Heart left ventricle (tissue), 16 donors: ENCODE measurements at regions not wholly inside any gene's neighbourhood (a gene's known extent, or its start where the extent isn't known, plus 50 kb on each side); places are given as distances from the start of the nearest gene placed in this dataset.
A peak's percentile ranks its signal among the peaks of the same experiment; 100 is the strongest.

Experiments used
- ATAC-seq, 4 donors: fragments of 200-7000 bp; cut with Tn5 transposase; one replicate each; pipeline ENCODE4 v1.9.1; 2020 to 2022; ENCODE audit warnings: moderate library complexity in 4 of 4, mild to moderate bottlenecking in 3 of 4, moderate number of reproducible peaks in 1 of 4
- DNase-seq, 5 donors: peaks; one replicate each; pipeline ENCODE4 v3.0.0-alpha.2; 2020
- H3K27ac ChIP-seq, 12 donors: fragments of 200-600 bp; sonication (generic) in 4 of 12; one replicate each; pipeline versions ENCODE4 v1.5.0 to v1.8.0; 2016 to 2022; ENCODE audit warnings: mild to moderate bottlenecking in 2 of 12
- H3K27me3 ChIP-seq, 9 donors: fragments of 200-600 bp; sonication (generic) in 2 of 9; one replicate each; pipeline versions ENCODE4 v1.5.1 to v1.8.0; 2016 to 2022; ENCODE audit warnings: mild to moderate bottlenecking in 3 of 9
- H3K36me3 ChIP-seq, 9 donors: fragments of 200-600 bp; sonication (generic) in 2 of 9; one replicate each; pipeline versions ENCODE4 v1.5.0 to v1.8.0; 2018 to 2022; ENCODE audit warnings: mild to moderate bottlenecking in 2 of 9
- H3K4me1 ChIP-seq, 12 donors: fragments of 200-600 bp; sonication (generic) in 4 of 12; one replicate each; pipeline versions ENCODE4 v1.5.0 to v1.8.0; 2016 to 2022; ENCODE audit warnings: mild to moderate bottlenecking in 3 of 12
- H3K4me3 ChIP-seq, 12 donors: fragments of 200-600 bp; sonication (generic) in 4 of 12; one replicate each; pipeline versions ENCODE4 v1.5.0 to v1.8.0; 2017 to 2022; ENCODE audit warnings: mild to moderate bottlenecking in 9 of 12, moderate library complexity in 4 of 12
- H3K9me3 ChIP-seq, 12 donors: fragments of 200-600 bp; sonication (generic) in 4 of 12; one replicate each; pipeline versions ENCODE4 v1.5.0 to v1.8.0; 2016 to 2022; ENCODE audit warnings: mild to moderate bottlenecking in 1 of 12
- CTCF ChIP-seq, 12 donors: fragments of 200-600 bp; sonication (generic) in 4 of 12; IDR thresholded peaks; one replicate each; pipeline versions ENCODE4 v1.5.0 to v1.8.0; 2018 to 2022; ENCODE audit warnings: antibody characterized with exemption in 12 of 12, mild to moderate bottlenecking in 5 of 12
- POLR2A ChIP-seq, 2 donors: fragments of 450-650 bp; IDR thresholded peaks; one replicate each; pipeline ENCODE4 v1.6.1; 2017; ENCODE audit warnings: antibody characterized with exemption in 2 of 2, mild to moderate bottlenecking in 2 of 2, moderate library complexity in 2 of 2
- WGBS, 4 donors: extraction: QIAGEN DNeasy Blood & Tissue Kit in 2 of 4; methylation state at CpG; one replicate each; pipeline versions ENCODE4 v1.1.5 to v1.1.7; 2013 to 2018; 5-methylcytosine and 5-hydroxymethylcytosine counted together
- intact Hi-C, 10 donors: fragments of 100-400 bp; cut with DNase I; formaldehyde crosslinking; loops; one replicate each; pipeline versions ENCODE4 v1.11.1 to v1.14.2; 2022
- donor health status: ischemic (EF 13 %, LVEDD 7.1; RV severe dilation, severe dysfunction).
- donor health status: healthy with polysubstance abuse.
- donor health status: DM: no; HTN: yes; CAD: no.
- donor health status: DM: no; HTN: no; CAD: no.
- donor health status: ischemic (EF 25% LVEDD 6.9; RV normal size, moderate dysfunction).
- donor health status: ischemic (EF 25% LVEDD 5.7; RV mildly dilated, moderate dysfunction).
- donor health status: healthy.
- donor health status: DM: yes; HTN: yes; CAD: no.
- donor health status: ischemic (EF 35%, LVEDD 5.7; RV mildly dilated, moderate dysfunction).
- donor health status: nonischemic (EF 11% LVEDD 7.7; RV severe dilation, severe dysfunction).
- donor health status: DM: yes; HTN: yes; CAD: no.
- donor health status: PGD.
- donor health status: ischemic (EF 29% LVEDD 5.4; RV normal size, mild dysfunction).
- donor health status: nonischemic (EF 23%, LVEDD 6.1; RV moderate dilation, normal function).

- Histone ChIP-seq H3K4me1 (no peaks in the 10 kb centered on the region), H3K9me3 (no peaks in the 10 kb centered on the region), H3K36me3 (no peaks in the 10 kb centered on the region), H3K4me3 (no peak overlapping the region), H3K27ac (no peak overlapping the region), H3K27me3 (no peaks in the 10 kb centered on the region)
- 91 to 98% (median 94%) methylated on average over 2 of the region's 2 CpGs for WGBS, 4 donors
- DNase-seq (no peak), ATAC-seq (no peak)
- TF ChIP-seq POLR2A (IDR thresholded peaks at IDR 0.05) (no peak), CTCF (IDR thresholded peaks at IDR 0.05) (no peak)
- intact Hi-C loops, result loop anchor here in 1 of 10 donors (5.0 kb wide), 1 partner anchor 36 kb away; no protein-coding TSS in a partner anchor
Observed at GRCh38 chr18:2146754-2147153, 424.6 kb downstream of the METTL4 start.

- no peaks in the 10 kb centered on the region for H3K27me3 ChIP-seq
- H3K9me3 ChIP-seq, result no peaks in the 10 kb centered on the region
- ATAC-seq, result peak in 2 of 4 donors; percentile 24 to 65
- intact Hi-C loops, result loop anchor here in 1 of 10 donors (5.0 kb wide), 1 partner anchor 35 kb away; no protein-coding TSS in a partner anchor
- no peaks in the 10 kb centered on the region for H3K36me3 ChIP-seq
- 66 to 77% (median 73%) methylated on average over 8 of the region's 8 CpGs for WGBS, 4 donors
- TF ChIP-seq POLR2A (IDR thresholded peaks at IDR 0.05) (no peak), CTCF (IDR thresholded peaks at IDR 0.05) (no peak)
- DNase-seq, result peak in 3 of 5 donors; percentile 36 to 55 (median 38)
- H3K27ac ChIP-seq, result no peak overlapping the region
- H3K4me1 ChIP-seq, result no peaks in the 10 kb centered on the region
- H3K4me3 ChIP-seq, result no peak overlapping the region
Observed at GRCh38 chr18:2147476-2148230, 423.7 kb downstream of the METTL4 start.

- no peak overlapping the region for H3K4me3 ChIP-seq
- intact Hi-C loops, result loop anchor here in 1 of 10 donors (5.0 kb wide), 1 partner anchor 33 kb away; no protein-coding TSS in a partner anchor
- H3K27me3 ChIP-seq, result no peaks in the 10 kb centered on the region
- TF ChIP-seq POLR2A (IDR thresholded peaks at IDR 0.05) (no peak), CTCF (IDR thresholded peaks at IDR 0.05) (no peak)
- DNase-seq, result no peak
- no peaks in the 10 kb centered on the region for H3K9me3 ChIP-seq
- 48 to 71% (median 67%) methylated on average over 4 of the region's 4 CpGs for WGBS, 4 donors
- H3K27ac ChIP-seq, result no peak overlapping the region
- no peaks in the 10 kb centered on the region for H3K4me1 ChIP-seq
- ATAC-seq, result peak in 1 of 4 donors; percentile 33
- H3K36me3 ChIP-seq, result no peaks in the 10 kb centered on the region
Observed at GRCh38 chr18:2148823-2149222, 422.5 kb downstream of the METTL4 start.

DNA sequence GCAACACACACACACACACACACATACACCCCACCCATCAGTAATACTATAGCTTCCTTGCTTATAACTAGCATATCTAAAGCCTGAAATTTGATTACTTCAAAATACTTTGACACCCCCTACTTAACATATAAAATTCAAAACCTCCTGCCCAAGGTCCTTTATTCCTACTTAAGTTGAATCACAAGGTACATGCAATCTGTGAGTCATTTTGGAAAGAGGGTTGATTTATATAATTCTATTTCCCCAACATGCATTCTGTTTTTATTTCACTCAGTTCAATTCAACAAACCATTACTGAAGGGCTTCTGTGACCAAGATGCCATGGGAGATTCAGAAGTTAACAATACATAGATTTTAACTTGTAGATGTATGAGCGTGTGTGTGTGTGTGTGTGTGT is 420.7 kb downstream of the METTL4 start:
- no peak overlapping the region for H3K4me3 ChIP-seq
- H3K27me3 ChIP-seq, result no peaks in the 10 kb centered on the region
- H3K4me1 ChIP-seq, result no peaks in the 10 kb centered on the region
- no peak overlapping the region for H3K27ac ChIP-seq
- no peaks in the 10 kb centered on the region for H3K9me3 ChIP-seq
- H3K36me3 ChIP-seq, result no peaks in the 10 kb centered on the region
- ATAC-seq (no peak), DNase-seq (no peak)
- intact Hi-C loops, result no loop called here
- TF ChIP-seq CTCF (IDR thresholded peaks at IDR 0.05), result no peak
- no peak for TF ChIP-seq POLR2A (IDR thresholded peaks at IDR 0.05)
- WGBS, 4 donors, result 71 to 82% (median 81%) methylated on average over 1 of the region's 1 CpG
